HEK293T (cell line): ENCODE measurements at regions not wholly inside any gene's neighbourhood (a gene's known extent, or its start where the extent isn't known, plus 50 kb on each side); places are given as distances from the start of the nearest gene placed in this dataset.

Source experiments
- BHLHE40 ChIP-seq: fragments of 450-650 bp; IDR thresholded peaks from 2 replicates; pipeline ENCODE4 v1.6.1; 2016; ENCODE audit warnings: mild to moderate bottlenecking, moderate library complexity, borderline replicate concordance
- CTBP1 ChIP-seq: fragments of 450-650 bp; IDR thresholded peaks from 2 replicates; pipeline ENCODE4 v1.6.1; 2016; ENCODE audit warnings: borderline replicate concordance
- ELF4 ChIP-seq: fragments of 450-650 bp; IDR thresholded peaks from 2 replicates; pipeline ENCODE4 v1.6.1; 2017; ENCODE audit warnings: antibody characterized with exemption
- FOXA1 ChIP-seq: fragments of 450-650 bp; IDR thresholded peaks from 2 replicates; pipeline ENCODE4 v1.6.1; 2016; ENCODE audit warnings: mild to moderate bottlenecking
- FOXK2 ChIP-seq: fragments of 450-650 bp; IDR thresholded peaks from 2 replicates; pipeline ENCODE4 v1.6.1; 2016; ENCODE audit warnings: mild to moderate bottlenecking
- L3MBTL2 ChIP-seq: fragments of 450-650 bp; conservative IDR thresholded peaks from 2 replicates; pipeline ENCODE4 v1.6.1; 2016; ENCODE audit warnings: mild to moderate bottlenecking
- PKNOX1 ChIP-seq: fragments of 450-650 bp; IDR thresholded peaks from 2 replicates; pipeline ENCODE4 v1.6.1; 2016
- SUZ12 ChIP-seq: fragments of 450-650 bp; IDR thresholded peaks from 2 replicates; pipeline ENCODE4 v1.6.1; 2016; ENCODE audit warnings: mild to moderate bottlenecking
- TARDBP ChIP-seq: fragments of 450-650 bp; IDR thresholded peaks from 2 replicates; pipeline ENCODE4 v1.6.1; 2016
- ZNF384 ChIP-seq: fragments of 450-650 bp; IDR thresholded peaks from 2 replicates; pipeline ENCODE4 v1.6.1; 2016

GRCh38 chr9:22643541-22643940 lies 196.9 kb downstream of the DMRTA1 start:
- TF ChIP-seq FOXK2 (no peak), BHLHE40 (no peak), CTBP1 (no peak), SUZ12 (no peak), TARDBP (no peak), ZNF384 (no peak), FOXA1 (no peak), ELF4 (no peak), PKNOX1 (no peak), L3MBTL2 (no peak)
